DMS114 treated with DMSO at 0.1 percent for 48 hours (cell line): ENCODE measurements at regions not wholly inside any gene's neighbourhood (a gene's known extent, or its start where the extent isn't known, plus 50 kb on each side); places are given as distances from the start of the nearest gene placed in this dataset.
"Not testable (repeated sequence)": the region's sequence is repeated elsewhere in the genome, so short reads cannot be mapped to it uniquely, and the experiment has no call there.

ENCODE experiments used
- DNase-seq: peaks from one replicate; lab custom pipeline; 2025; ENCODE audit not compliant: unreplicated experiment; lab: John Stamatoyannopoulos, UW

DNA sequence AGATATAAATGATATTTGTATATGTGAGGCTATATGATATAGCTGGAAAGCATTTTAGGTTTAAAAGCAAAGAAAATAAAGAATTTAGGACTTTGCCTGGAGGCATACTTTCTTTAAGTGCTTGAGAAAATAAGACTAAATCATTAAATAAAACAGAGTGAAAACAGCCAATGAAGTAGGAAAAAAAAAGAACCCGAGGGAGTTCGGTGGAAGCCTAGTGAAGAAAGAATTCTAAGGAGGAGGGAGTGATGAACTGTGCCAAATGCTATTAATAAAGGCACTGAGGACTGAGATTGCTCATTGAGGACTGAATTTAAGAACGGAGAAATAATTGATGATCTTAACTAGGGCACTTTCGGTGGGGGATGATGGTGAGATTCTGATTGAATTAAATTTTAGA, 573.5 kb downstream of the DSC3 start:
- peak; percentile 38 for DNase-seq

DNA sequence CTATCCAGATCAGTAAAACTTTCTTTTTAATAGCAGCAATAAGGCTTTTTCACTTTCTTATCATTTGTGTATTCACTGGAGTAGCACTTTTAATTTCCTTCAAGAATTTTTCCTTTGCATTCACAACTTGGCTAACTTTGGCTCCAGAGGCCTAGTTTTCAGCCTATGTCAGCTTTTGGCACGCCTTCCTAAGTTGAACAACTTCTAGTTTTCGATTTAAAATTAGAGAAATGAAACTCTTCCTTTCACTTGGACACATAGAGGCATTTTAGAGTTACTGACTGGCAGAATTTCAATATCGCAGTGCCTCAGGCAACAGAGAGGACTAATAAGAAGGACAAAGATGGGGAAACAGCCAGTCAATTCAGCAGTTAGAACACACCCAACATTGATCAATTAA, 577.4 kb downstream of the DSC3 start:
- DNase-seq = no peak

GRCh38 chr18:30457156-30457555, 585.4 kb downstream of the DSC3 start:
- DNase-seq = no peak

- no peak for DNase-seq
Observed at GRCh38 chr18:30455741-30456140, 586.8 kb downstream of the DSC3 start.

DNA sequence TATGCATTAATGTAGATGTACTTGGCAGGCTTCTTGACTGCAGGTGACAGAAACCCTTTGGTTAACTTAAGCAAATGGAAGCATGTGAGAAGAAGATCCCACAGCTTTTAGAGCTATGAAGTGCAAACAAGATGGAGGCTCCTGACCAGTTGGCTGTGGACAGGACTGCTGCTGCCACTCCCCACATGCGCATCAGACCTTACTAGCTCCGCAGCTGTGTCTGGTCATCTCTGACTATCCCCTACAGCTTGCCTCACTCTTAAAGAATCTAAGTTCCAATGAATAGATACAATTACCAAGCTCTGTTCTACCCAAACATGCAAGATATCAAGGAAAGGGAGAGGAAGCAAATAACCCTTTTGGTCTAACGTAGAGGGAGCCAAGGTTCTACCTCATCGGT, 587.6 kb downstream of the DSC3 start:
- no peak for DNase-seq

- no peak for DNase-seq
Observed at GRCh38 chr18:30451981-30452380, 590.6 kb downstream of the DSC3 start.

DNA sequence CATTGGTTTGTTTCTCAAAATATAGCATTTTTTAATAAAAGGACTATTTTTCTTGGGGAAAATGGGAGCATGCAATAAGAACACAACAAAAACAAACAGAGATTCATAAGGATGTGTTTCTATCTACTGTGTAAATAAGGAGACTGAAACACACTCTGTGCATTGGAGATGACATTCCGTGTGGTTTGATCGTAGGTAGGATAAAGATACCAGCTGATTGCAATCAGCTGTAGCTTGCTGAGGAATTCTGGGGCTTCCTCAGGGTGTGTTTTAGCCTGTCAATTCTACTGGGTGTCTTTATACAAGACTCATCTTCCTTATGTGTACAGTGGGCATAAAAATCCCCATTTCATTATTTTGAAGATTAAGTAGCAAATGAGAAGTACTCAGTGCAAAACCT, 591.6 kb downstream of the DSC3 start:
- no peak for DNase-seq

DNA sequence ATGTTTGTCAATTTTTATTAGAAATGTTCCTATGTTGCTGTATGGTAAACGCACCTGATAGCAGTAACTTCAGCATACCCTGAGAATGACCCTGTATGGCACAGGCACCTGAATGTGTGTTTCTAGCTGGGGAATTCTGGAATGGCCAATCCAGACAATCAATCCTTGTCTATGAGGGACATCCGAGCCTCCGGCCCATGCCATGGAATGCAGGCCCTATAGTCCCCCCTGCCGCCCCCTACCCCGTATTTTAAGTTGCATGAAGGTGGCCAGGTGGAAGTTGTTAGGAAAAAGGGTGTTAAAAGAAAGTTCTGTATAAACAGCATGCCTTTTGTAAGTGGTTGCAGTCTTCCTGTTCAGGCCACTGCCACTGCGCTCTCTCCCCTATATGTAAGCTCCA, 595.9 kb downstream of the DSC3 start:
- DNase-seq = no peak

GRCh38 chr18:30444544-30444943, 598.0 kb downstream of the DSC3 start:
- DNase-seq = no peak

GRCh38 chr18:30440351-30440750, 602.2 kb downstream of the DSC3 start:
- DNase-seq = no peak

DNA sequence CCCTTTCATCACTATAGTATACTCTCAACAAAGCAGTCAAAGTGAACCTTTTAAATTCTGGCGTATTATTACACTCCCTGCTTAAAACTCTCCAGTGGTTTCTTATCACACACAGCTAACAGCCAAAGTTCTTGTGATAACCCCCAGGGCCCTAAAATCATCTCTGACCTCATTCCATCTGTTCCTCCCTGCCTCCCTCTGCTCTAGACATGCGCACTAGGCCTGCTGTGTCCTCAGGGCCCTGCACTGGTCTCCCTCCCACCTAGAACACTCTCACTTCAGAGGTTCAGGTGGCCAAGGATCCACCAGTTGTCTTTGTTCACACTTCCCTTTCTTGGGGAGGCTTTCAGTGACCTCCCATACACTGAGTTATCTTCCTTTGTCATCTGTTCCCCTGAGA, 603.4 kb downstream of the DSC3 start:
- no peak for DNase-seq

- no peak for DNase-seq
Observed at GRCh38 chr18:30432349-30432748, 610.2 kb downstream of the DSC3 start.

- DNase-seq = not testable (repeated sequence)
Observed at GRCh38 chr18:30419399-30419798, 623.1 kb downstream of the DSC3 start.

- DNase-seq = no peak
Observed at GRCh38 chr18:30415903-30416302, 626.6 kb downstream of the DSC3 start.

GRCh38 chr18:30409120-30409519, 633.4 kb downstream of the DSC3 start:
- DNase-seq = no peak

DNA sequence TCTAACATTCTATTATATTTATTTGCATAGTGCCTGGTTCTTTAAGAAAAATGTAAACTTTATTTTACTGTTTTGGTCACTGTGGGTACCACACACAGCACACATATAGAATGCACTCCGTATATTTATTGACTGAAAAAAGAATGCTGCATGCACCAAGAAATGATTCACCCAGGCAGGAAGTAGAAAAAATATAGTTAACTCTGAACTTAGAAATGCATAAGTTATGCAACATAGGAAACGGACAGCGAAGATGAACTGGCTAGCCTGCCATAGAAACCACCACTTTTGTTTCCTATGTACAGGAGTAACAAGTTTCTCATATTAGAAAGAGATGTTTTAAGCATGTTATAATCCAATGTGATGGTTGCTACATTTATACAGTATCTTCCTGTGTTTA, 635.8 kb downstream of the DSC3 start:
- no peak for DNase-seq

GRCh38 chr18:30405038-30405437, 637.5 kb downstream of the DSC3 start:
- no peak for DNase-seq

GRCh38 chr18:30404422-30404821, 638.1 kb downstream of the DSC3 start:
- DNase-seq = no peak

DNA sequence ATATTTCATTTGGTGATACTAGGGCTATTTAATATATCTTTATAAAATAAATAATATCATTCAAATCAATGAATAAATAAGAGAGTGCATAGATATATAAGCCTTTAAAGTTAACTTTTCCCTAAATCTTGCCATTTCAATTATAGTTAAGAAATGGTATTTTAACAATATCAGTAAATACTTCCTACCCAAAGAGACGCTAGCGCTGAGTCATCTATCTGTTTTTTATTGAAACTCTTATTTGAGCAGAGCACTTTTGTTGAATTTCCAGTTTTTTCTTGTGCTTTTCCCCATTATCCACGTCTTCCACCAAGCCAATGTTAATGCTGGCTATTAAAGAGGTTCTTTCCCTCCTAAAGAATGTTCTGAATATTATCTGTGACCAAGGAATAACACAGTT, 639.3 kb downstream of the DSC3 start:
- DNase-seq = no peak

- no peak for DNase-seq
Observed at GRCh38 chr18:30387401-30387800, 655.1 kb downstream of the DSC3 start.

DNA sequence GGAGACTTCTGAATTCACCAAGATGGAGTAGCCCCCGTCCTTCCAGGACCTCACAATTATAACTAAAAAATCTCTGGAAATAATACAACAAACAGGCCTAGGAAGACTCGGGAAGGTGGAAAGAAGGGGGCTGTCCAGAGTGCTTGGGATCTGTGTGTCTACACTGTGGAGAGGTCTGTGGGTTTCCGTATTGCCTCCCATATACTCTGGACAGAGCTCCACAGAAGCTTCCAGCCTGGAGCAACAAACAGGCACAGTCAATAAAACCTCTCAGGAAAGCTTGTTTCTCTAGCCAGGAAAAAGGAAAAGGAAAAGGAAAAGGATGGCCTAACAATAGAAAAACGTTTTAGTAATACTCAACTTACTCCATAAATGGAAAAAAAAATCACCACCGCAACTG, 655.9 kb downstream of the DSC3 start:
- DNase-seq = no peak

GRCh38 chr18:30385684-30386083, 656.9 kb downstream of the DSC3 start:
- no peak for DNase-seq

DNA sequence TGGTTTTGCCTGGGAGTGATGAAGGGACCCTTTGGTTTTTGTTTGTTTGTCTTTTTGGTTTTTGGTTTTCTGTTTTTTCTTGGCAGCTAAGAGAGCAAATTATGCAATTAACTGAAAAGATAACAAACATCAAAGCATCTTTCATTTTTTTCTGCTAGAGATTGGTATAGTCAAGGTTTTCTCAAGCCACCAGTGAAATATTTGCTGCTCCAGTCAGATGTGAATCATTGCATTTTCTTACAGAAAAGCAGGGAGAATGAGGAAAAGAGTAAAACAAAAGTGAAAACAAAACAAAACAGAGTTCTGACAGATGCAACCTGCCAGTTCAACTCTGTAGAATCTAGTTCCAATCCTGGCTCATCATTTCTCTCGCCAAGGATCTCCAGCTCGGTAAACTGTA, 660.7 kb downstream of the DSC3 start:
- no peak for DNase-seq

DNA sequence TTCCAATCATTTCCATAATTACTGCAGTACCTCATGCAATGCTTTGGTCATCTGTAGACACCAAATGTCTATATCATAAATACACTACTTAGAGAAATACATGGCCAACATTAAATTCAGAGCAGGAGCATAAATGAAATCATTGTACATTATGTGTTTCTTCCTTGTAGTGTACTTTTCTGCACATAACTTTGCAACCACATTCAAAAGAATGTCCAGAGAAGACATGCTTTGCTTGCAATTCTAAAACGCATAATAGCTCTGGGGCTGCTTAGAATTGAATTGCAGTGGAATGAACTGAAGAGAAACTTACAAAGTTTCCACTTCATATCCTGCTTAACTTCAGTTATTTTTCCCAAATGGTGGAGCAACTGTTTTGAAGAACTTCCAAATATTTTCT, 664.4 kb downstream of the DSC3 start:
- DNase-seq = no peak
